Fibroblast of lung (primary cell): ENCODE measurements at regions not wholly inside any gene's neighbourhood (a gene's known extent, or its start where the extent isn't known, plus 50 kb on each side); places are given as distances from the start of the nearest gene placed in this dataset.

Experiments used
- DNase-seq, 2 donors: peaks; one replicate each; pipeline versions ENCODE4 v3.0.0 to v3.0.0-alpha.2; 2010; ENCODE audit warnings: low read depth in 2 of 2
- H2AFZ ChIP-seq: 2 replicates; pipeline ENCODE4 v1.5.1; 2012; ENCODE audit warnings: low read length, control low read depth, inconsistent platforms
- H3K27ac ChIP-seq: 2 replicates; pipeline ENCODE4 v1.5.1; 2011; ENCODE audit warnings: low read length, control low read depth; ENCODE audit not compliant: insufficient read depth
- H3K27me3 ChIP-seq: 2 replicates; pipeline ENCODE4 v1.5.1; 2011; ENCODE audit warnings: mild to moderate bottlenecking, low read length; ENCODE audit not compliant: control insufficient read depth, insufficient read depth
- H3K36me3 ChIP-seq: 2 replicates; pipeline ENCODE4 v1.5.1; 2011; ENCODE audit warnings: low read length; ENCODE audit not compliant: control insufficient read depth, insufficient read depth
- H3K4me1 ChIP-seq: 2 replicates; pipeline ENCODE4 v1.5.1; 2011; ENCODE audit warnings: low read length; ENCODE audit not compliant: control insufficient read depth, insufficient read depth; ENCODE audit errors: extremely low read depth
- H3K4me2 ChIP-seq: 2 replicates; pipeline ENCODE4 v1.5.1; 2011; ENCODE audit warnings: low read length, control low read depth; ENCODE audit not compliant: insufficient read depth; ENCODE audit errors: extremely low read depth
- H3K4me3 ChIP-seq, 4 experiments: fragments of 200-600 bp in 1 of 4; sonication (generic) in 1 of 4; replicated peaks in 1 of 4; 2 replicates each; pipeline ENCODE4 v1.5.1; 2011 to 2016; ENCODE audit warnings: low read length in 4 of 4, low read depth in 3 of 4, mild to moderate bottlenecking in 3 of 4, control low read depth in 2 of 4, inconsistent platforms in 1 of 4, mixed read lengths in 1 of 4; ENCODE audit not compliant: insufficient read depth in 1 of 4; ENCODE audit errors: control extremely low read depth in 1 of 4
- H3K79me2 ChIP-seq: 2 replicates; pipeline ENCODE4 v1.5.1; 2012; ENCODE audit warnings: mild to moderate bottlenecking, low read length, inconsistent platforms; ENCODE audit not compliant: control insufficient read depth, insufficient read depth
- H3K9ac ChIP-seq: 2 replicates; pipeline ENCODE4 v1.5.1; 2011; ENCODE audit warnings: mild to moderate bottlenecking, low read length, control low read depth; ENCODE audit not compliant: insufficient read depth
- H3K9me3 ChIP-seq: 2 replicates; pipeline ENCODE4 v1.5.1; 2012; ENCODE audit warnings: low read depth, low read length; ENCODE audit not compliant: control insufficient read depth, insufficient read depth
- H4K20me1 ChIP-seq: 2 replicates; pipeline ENCODE4 v1.5.1; 2011; ENCODE audit warnings: low read length; ENCODE audit not compliant: control insufficient read depth, insufficient read depth; ENCODE audit errors: extremely low read depth
- CTCF ChIP-seq, 2 donors: IDR thresholded peaks in 1 of 2; conservative IDR thresholded peaks in 1 of 2; 1 replicate in 1 of 2; 2 replicates in 1 of 2; pipeline ENCODE4 v1.5.1; 2011 to 2012; ENCODE audit warnings: low read length in 2 of 2, control low read depth in 1 of 2, inconsistent platforms in 1 of 2, low read depth in 1 of 2, mild to moderate bottlenecking in 1 of 2
- EZH2 ChIP-seq: IDR thresholded peaks from 2 replicates; pipeline ENCODE4 v1.5.1; 2012; ENCODE audit warnings: low read length, control low read depth, mild to moderate bottlenecking; ENCODE audit errors: missing control alignments

DNA sequence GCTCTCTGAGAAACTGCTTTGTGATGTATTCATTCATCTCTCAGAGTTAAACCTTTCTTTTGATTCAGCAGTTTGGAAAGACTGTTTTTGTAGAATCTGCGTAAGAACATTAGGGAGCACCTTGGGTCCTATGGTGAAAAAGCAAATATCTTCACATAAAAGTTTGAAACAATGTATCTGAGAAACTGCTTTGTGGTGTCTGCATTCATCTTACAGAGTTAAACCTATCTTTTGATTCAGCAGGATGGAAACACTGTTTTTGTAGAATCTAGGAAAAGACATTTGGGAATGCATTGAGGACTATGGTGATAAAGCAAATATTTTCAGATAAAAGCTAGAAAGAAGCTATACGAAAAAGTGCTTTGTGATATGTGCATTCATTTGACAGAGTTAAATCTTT, 361.3 kb downstream of the OR4C45 start:
- Histone ChIP-seq H2AFZ (no peak overlapping the region), H3K27me3 (no peaks in the 10 kb centered on the region), H3K27ac (no peak overlapping the region), H3K4me2 (no peak overlapping the region), H3K36me3 (no peaks in the 10 kb centered on the region), H4K20me1 (no peaks in the 10 kb centered on the region), H3K9me3 (no peaks in the 10 kb centered on the region), H3K4me3 (no peak overlapping the region), H3K4me1 (no peaks in the 10 kb centered on the region), H3K9ac (no peak overlapping the region), H3K79me2 (no peaks in the 10 kb centered on the region)
- TF ChIP-seq CTCF (conservative IDR thresholded peaks at IDR 0.05 in 1 of 2, IDR thresholded peaks at IDR 0.05 in 1 of 2; ENCODE audit: low read depth in 1 of 2, low read length in 2 of 2), result no peak
- no peak for TF ChIP-seq EZH2
- DNase-seq, result no peak

DNA sequence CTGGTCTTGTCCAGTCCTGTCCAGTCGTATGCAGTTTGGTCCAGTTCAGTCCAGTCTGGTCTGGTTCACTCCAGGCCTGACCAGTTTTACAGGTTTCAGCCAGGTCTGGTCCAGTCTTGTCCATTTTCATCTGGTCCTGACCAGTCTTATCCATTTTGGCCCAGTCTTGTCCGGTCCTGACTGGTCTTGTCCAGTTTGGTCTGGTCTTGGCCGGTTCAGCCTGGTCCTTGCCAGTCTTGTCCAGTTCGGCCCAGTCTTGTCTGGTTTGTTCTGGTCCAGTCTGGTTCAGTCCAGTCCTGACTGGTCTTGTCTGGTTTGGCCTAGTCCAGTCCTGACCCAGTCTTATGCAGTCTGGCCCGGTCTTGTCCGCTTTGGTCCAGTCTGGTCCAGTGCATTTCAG, 380.2 kb downstream of the OR4C45 start:
- Histone ChIP-seq H3K4me1 (no peaks in the 10 kb centered on the region), H4K20me1 (no peaks in the 10 kb centered on the region), H3K4me2 (no peak overlapping the region), H3K9ac (no peak overlapping the region), H3K79me2 (no peaks in the 10 kb centered on the region), H3K9me3 (no peaks in the 10 kb centered on the region), H3K27ac (no peak overlapping the region), H2AFZ (no peak overlapping the region), H3K27me3 (no peaks in the 10 kb centered on the region), H3K36me3 (no peaks in the 10 kb centered on the region), H3K4me3 (no peak overlapping the region)
- TF ChIP-seq EZH2 (no peak), CTCF (conservative IDR thresholded peaks at IDR 0.05 in 1 of 2, IDR thresholded peaks at IDR 0.05 in 1 of 2; ENCODE audit: low read depth in 1 of 2, low read length in 2 of 2) (no peak)
- DNase-seq, result no peak

- TF ChIP-seq EZH2 (no peak), CTCF (conservative IDR thresholded peaks at IDR 0.05 in 1 of 2, IDR thresholded peaks at IDR 0.05 in 1 of 2; ENCODE audit: low read depth in 1 of 2, low read length in 2 of 2) (no peak)
- no peak overlapping the region for H3K27ac ChIP-seq
- H3K79me2 ChIP-seq, result no peaks in the 10 kb centered on the region
- H3K4me3 ChIP-seq, result no peak overlapping the region
- no peak overlapping the region for H3K9ac ChIP-seq
- H3K4me1 ChIP-seq, result no peaks in the 10 kb centered on the region
- DNase-seq, result no peak
- H4K20me1 ChIP-seq, result no peaks in the 10 kb centered on the region
- H3K36me3 ChIP-seq, result no peaks in the 10 kb centered on the region
- H2AFZ ChIP-seq, result no peak overlapping the region
- no peaks in the 10 kb centered on the region for H3K9me3 ChIP-seq
- no peak overlapping the region for H3K4me2 ChIP-seq
- no peaks in the 10 kb centered on the region for H3K27me3 ChIP-seq
Measured at GRCh38 chr11:50423208-50423607, 390.5 kb downstream of the OR4C45 start.
